ENCODE measurements at regions not wholly inside any gene's neighbourhood (a gene's known extent, or its start where the extent isn't known, plus 50 kb on each side); places are given as distances from the start of the nearest gene placed in this dataset.

GRCh38 chr5:58363461-58364249 is 96.2 kb downstream of the PLK2 start:
- TF ChIP-seq CTCF (optimal IDR thresholded peaks at IDR 0.05 in 1 of 3, IDR thresholded peaks at IDR 0.05 in 1 of 3, conservative IDR thresholded peaks at IDR 0.05 in 1 of 3; ENCODE audit: extremely low read depth in 1 of 3, insufficient read depth in 2 of 3, low read length in 3 of 3) = no peak
- no peak for TF ChIP-seq EZH2 (IDR thresholded peaks at IDR 0.05; ENCODE audit: low read length)
